ENCODE measurements at regions not wholly inside any gene's neighbourhood (a gene's known extent, or its start where the extent isn't known, plus 50 kb on each side); places are given as distances from the start of the nearest gene placed in this dataset.

- TF ChIP-seq CTCF (IDR thresholded peaks at IDR 0.05) = no peak
- TF ChIP-seq POLR2A (IDR thresholded peaks at IDR 0.05) = no peak
- TF ChIP-seq POLR2AphosphoS5 (IDR thresholded peaks at IDR 0.05) = no peak
Measured at GRCh38 chr7:24042028-24042427, 242.0 kb upstream of the NPY start.

Measured in transverse colon (tissue), 4 donors.